ENCODE measurements at regions not wholly inside any gene's neighbourhood (a gene's known extent, or its start where the extent isn't known, plus 50 kb on each side); places are given as distances from the start of the nearest gene placed in this dataset.

- no peak for ATAC-seq
- H3K36me3 ChIP-seq, result no peaks in the 10 kb centered on the region
- no peaks in the 10 kb centered on the region for H3K4me1 ChIP-seq
- no peaks in the 10 kb centered on the region for H3K27me3 ChIP-seq
- TF ChIP-seq, protein P1, sequence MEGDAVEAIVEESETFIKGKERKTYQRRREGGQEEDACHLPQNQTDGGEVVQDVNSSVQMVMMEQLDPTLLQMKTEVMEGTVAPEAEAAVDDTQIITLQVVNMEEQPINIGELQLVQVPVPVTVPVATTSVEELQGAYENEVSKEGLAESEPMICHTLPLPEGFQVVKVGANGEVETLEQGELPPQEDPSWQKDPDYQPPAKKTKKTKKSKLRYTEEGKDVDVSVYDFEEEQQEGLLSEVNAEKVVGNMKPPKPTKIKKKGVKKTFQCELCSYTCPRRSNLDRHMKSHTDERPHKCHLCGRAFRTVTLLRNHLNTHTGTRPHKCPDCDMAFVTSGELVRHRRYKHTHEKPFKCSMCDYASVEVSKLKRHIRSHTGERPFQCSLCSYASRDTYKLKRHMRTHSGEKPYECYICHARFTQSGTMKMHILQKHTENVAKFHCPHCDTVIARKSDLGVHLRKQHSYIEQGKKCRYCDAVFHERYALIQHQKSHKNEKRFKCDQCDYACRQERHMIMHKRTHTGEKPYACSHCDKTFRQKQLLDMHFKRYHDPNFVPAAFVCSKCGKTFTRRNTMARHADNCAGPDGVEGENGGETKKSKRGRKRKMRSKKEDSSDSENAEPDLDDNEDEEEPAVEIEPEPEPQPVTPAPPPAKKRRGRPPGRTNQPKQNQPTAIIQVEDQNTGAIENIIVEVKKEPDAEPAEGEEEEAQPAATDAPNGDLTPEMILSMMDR (IDR thresholded peaks at IDR 0.05), result no peak
- TF ChIP-seq POLR2AphosphoS5 (IDR thresholded peaks at IDR 0.05) (no peak), POLR2A (IDR thresholded peaks at IDR 0.05) (no peak), EP300 (IDR thresholded peaks at IDR 0.05) (no peak)
- no peak overlapping the region for H3K27ac ChIP-seq
- no peak overlapping the region for H3K4me3 ChIP-seq
- no peaks in the 10 kb centered on the region for H3K9me3 ChIP-seq
- 50 to 83% methylated on average over 1 of the region's 1 CpG for WGBS, 2 donors (ENCODE audit: low coverage in 1 of 2)
Observed at GRCh38 chr10:81520688-81521087, 354.3 kb upstream of the NRG3 start.

DNA sequence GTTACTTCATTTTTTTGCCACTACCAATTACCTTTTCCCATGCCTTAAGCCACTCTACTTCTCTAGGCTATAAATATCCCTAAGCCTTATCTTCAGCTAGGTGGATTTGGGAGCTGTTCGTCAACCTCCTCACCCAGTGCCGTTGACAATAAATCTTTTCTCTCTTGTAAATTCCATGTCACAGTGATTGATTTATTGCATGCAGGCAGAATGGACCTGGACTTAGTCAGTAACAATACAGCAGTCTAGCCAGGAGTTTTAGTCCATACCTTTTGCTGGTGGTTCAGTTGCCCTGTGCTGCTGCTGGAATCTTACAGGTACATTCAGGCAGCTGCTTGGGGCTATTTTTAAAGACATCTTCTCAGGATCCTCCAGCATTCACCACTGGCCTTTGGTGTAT, 350.5 kb upstream of the NRG3 start:
- H3K9me3 ChIP-seq, result no peaks in the 10 kb centered on the region
- TF ChIP-seq EP300 (IDR thresholded peaks at IDR 0.05), result no peak
- TF ChIP-seq, protein P1 (IDR thresholded peaks at IDR 0.05), result no peak
- TF ChIP-seq POLR2AphosphoS5 (IDR thresholded peaks at IDR 0.05), result no peak
- no peak for TF ChIP-seq POLR2A (IDR thresholded peaks at IDR 0.05)
- no peak for ATAC-seq
- no peaks in the 10 kb centered on the region for H3K4me1 ChIP-seq
- no peak overlapping the region for H3K27ac ChIP-seq
- no peak overlapping the region for H3K4me3 ChIP-seq
- no peaks in the 10 kb centered on the region for H3K27me3 ChIP-seq
- 20 to 26% methylated on average over 1 to 2 of the region's 2 CpGs for WGBS, 2 donors (ENCODE audit: low coverage in 1 of 2)
- no peaks in the 10 kb centered on the region for H3K36me3 ChIP-seq

- ATAC-seq, result no peak
- no peaks in the 10 kb centered on the region for H3K27me3 ChIP-seq
- no peaks in the 10 kb centered on the region for H3K36me3 ChIP-seq
- no peak overlapping the region for H3K4me3 ChIP-seq
- H3K4me1 ChIP-seq, result no peaks in the 10 kb centered on the region
- TF ChIP-seq, protein P1 (IDR thresholded peaks at IDR 0.05), result no peak
- TF ChIP-seq POLR2A (IDR thresholded peaks at IDR 0.05) (no peak), EP300 (IDR thresholded peaks at IDR 0.05) (no peak), POLR2AphosphoS5 (IDR thresholded peaks at IDR 0.05) (no peak)
- no peak overlapping the region for H3K27ac ChIP-seq
- H3K9me3 ChIP-seq, result no peaks in the 10 kb centered on the region
- WGBS, 2 donors (ENCODE audit: low coverage in 1 of 2), result 85 to 89% methylated on average over 6 of the region's 6 CpGs
Observed at GRCh38 chr10:81532403-81532802, 342.6 kb upstream of the NRG3 start.

DNA sequence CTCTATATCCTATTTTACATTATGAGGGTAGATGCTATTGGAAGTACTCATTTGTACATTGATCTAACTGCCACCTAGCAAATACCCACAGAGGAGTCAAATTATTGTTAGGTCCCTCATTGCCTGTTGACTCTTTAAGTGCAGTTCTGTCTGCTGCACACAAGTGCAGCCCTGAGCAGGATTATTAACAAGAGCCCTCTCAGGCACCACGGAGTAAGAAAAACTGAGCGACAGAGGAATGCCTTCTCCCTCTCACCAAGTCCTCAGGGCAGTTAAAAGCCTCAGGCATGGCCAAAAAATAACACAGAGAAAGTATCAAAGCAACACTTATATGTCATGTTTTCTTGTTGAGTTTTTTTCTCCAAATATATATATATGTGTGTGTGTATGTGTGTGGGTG, 340.0 kb upstream of the NRG3 start:
- Histone ChIP-seq H3K27ac (no peak overlapping the region), H3K9me3 (no peaks in the 10 kb centered on the region), H3K4me3 (no peak overlapping the region), H3K4me1 (no peaks in the 10 kb centered on the region), H3K27me3 (no peaks in the 10 kb centered on the region), H3K36me3 (no peaks in the 10 kb centered on the region)
- no peak for ATAC-seq
- TF ChIP-seq, protein P1 (IDR thresholded peaks at IDR 0.05), result no peak
- TF ChIP-seq EP300 (IDR thresholded peaks at IDR 0.05) (no peak), POLR2A (IDR thresholded peaks at IDR 0.05) (no peak), POLR2AphosphoS5 (IDR thresholded peaks at IDR 0.05) (no peak)
- WGBS, 2 donors (ENCODE audit: low coverage in 1 of 2), result 74 to 88% methylated on average over 2 of the region's 2 CpGs

DNA sequence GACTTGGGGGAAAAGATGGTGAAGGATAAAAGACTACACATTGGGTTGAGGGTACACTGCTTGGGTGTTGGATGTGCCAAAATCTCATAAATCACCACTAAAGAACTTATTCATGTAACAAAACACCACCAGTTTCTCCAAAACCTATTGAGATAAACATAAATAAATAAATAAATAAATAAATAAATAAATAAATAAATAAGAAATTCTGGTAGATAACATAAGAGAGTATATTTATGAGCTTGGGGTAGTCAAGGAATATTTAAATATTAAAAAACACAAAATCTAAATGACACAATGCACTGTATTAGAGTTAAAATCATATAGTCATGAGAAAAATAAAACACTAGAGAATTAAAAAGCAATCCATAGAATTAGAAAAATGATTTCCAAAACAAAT, 333.5 kb upstream of the NRG3 start:
- no peaks in the 10 kb centered on the region for H3K4me1 ChIP-seq
- no peak for TF ChIP-seq EP300 (IDR thresholded peaks at IDR 0.05)
- H3K4me3 ChIP-seq, result no peak overlapping the region
- no peaks in the 10 kb centered on the region for H3K27me3 ChIP-seq
- H3K9me3 ChIP-seq, result no peaks in the 10 kb centered on the region
- no peak for ATAC-seq
- no peaks in the 10 kb centered on the region for H3K36me3 ChIP-seq
- no peak overlapping the region for H3K27ac ChIP-seq

- Histone ChIP-seq H3K27me3 (no peaks in the 10 kb centered on the region), H3K36me3 (no peaks in the 10 kb centered on the region), H3K9me3 (peaks cover 0 to 36% (median 0%) of the 10 kb centered on the region in 3 donors), H3K4me1 (no peaks in the 10 kb centered on the region), H3K4me3 (no peak overlapping the region), H3K27ac (no peak overlapping the region)
- 80 to 81% methylated on average over 5 of the region's 5 CpGs for WGBS, 2 donors (ENCODE audit: low coverage in 1 of 2)
- no peak for ATAC-seq
- no peak for TF ChIP-seq POLR2AphosphoS5 (IDR thresholded peaks at IDR 0.05)
- TF ChIP-seq, protein P1 (IDR thresholded peaks at IDR 0.05), result no peak
- no peak for TF ChIP-seq EP300 (IDR thresholded peaks at IDR 0.05)
- TF ChIP-seq POLR2A (IDR thresholded peaks at IDR 0.05), result no peak
Observed at GRCh38 chr10:81546243-81546642, 328.8 kb upstream of the NRG3 start.
